GM12892 (cell line): ENCODE measurements at regions not wholly inside any gene's neighbourhood (a gene's known extent, or its start where the extent isn't known, plus 50 kb on each side); places are given as distances from the start of the nearest gene placed in this dataset.

ENCODE experiments used
- POLR2A ChIP-seq: IDR thresholded peaks from 2 replicates; pipeline ENCODE4 v1.6.1; 2011; ENCODE audit warnings: low read depth, low read length, control low read depth
- POLR2AphosphoS5 ChIP-seq: IDR thresholded peaks from 2 replicates; pipeline ENCODE4 v1.6.1; 2011; ENCODE audit warnings: low read depth, low read length, control low read depth
- TAF1 ChIP-seq: IDR thresholded peaks from 2 replicates; pipeline ENCODE4 v1.6.1; 2011; ENCODE audit warnings: low read depth, mild to moderate bottlenecking, control low read depth, low read length, borderline replicate concordance

GRCh38 chr4:152091405-152091804, 330.6 kb upstream of the GATB start:
- TF ChIP-seq POLR2A, result no peak
- no peak for TF ChIP-seq POLR2AphosphoS5
- no peak for TF ChIP-seq TAF1
